H54 (cell line): ENCODE measurements at regions not wholly inside any gene's neighbourhood (a gene's known extent, or its start where the extent isn't known, plus 50 kb on each side); places are given as distances from the start of the nearest gene placed in this dataset.
A peak's percentile ranks its signal among the peaks of the same experiment; 100 is the strongest.

Experiments
- DNase-seq: peaks from one replicate; pipeline ENCODE4 v3.0.0; 2011; ENCODE audit warnings: low spot score, mixed read lengths; ENCODE audit not compliant: insufficient read length
- FAIRE-seq: peaks from 3 replicates; lab custom pipeline; 2011; peaks lifted over from hg19 to GRCh38; lab: Jason Lieb, UNC
- POLR2A ChIP-seq: IDR thresholded peaks from 2 replicates; pipeline ENCODE4 v1.6.1; 2011; ENCODE audit warnings: low read depth, mild to moderate bottlenecking, low read length

DNA sequence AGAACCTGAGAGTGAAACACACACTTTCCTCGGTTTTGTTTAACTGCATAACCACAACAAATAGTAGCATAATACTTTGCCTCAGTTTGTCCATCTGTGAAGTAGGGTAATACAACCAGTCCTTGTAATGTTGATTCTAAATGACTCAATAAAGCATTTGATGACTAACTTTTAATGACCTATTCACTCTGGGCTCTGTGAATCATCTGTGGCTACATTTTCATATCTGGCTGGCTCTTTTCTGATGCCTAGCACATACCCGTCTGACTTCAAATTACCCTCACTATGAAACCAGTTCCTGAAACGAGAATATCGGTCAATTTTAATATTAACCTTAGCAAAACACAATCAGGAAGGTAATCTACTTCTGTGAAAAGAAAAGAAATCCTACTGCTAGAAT is 151.0 kb downstream of the SH2D1A start:
- DNase-seq = no peak
- no peak for FAIRE-seq
- TF ChIP-seq POLR2A = no peak

DNA sequence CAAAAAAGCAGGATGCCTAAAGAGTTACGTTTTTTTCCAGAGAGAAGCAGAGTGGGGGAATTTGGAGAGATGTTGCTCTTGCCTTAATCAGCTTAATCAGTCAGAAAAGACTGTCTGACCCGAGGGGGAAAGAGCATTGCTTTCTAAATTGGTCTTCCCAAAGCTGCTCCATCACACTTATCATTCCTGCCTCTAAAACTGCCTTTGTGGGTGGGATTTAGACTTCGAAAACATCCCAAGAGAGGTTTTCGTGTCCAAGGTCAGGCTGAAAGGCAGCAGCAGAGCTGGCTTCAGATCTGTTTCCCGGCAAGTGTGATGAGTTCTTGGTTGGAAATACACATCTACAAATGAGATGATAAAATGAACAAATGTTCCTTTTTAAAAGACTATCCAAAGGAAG is 155.2 kb downstream of the SH2D1A start:
- FAIRE-seq (no peak), DNase-seq (no peak)
- TF ChIP-seq POLR2A = no peak

DNA sequence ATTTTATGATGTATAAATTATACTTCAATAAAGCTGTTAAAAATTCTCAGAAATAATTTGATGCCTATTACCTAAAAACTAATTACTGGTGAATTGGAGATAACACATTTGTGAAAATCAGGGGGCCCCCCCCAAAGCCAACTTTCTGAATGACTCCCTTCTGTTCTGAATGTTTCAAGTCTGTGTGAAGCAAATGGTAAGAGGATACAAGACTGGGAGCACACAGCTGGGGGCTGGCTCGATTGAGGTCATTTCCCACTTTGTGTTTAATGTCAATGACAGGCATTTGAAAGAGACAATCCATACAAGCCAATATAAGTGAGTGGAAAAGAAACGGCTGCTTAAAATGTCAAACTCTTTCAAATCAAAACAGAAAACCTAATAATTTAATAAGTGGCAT is 155.8 kb downstream of the SH2D1A start:
- no peak for DNase-seq
- no peak for FAIRE-seq
- no peak for TF ChIP-seq POLR2A

DNA sequence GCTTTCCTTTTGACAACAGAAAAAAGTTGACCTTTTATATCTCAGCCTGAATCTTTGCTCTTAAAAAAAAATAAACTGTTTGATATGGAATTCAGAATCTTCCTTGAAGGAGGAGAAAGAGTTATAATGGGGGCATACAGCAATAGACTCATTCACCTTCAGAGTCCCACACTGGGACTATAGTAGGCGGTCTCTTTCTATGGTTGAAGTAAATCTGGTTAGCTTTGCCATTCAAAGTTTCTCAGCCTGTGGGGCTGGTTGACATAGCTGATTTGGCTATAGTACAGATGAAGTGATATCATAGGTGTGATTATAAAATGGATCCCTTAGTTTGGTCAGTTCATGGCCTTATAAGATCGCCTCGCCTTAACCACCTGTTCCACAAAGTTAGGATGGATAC is 156.2 kb downstream of the SH2D1A start:
- DNase-seq (no peak), FAIRE-seq (no peak)
- TF ChIP-seq POLR2A = no peak

DNA sequence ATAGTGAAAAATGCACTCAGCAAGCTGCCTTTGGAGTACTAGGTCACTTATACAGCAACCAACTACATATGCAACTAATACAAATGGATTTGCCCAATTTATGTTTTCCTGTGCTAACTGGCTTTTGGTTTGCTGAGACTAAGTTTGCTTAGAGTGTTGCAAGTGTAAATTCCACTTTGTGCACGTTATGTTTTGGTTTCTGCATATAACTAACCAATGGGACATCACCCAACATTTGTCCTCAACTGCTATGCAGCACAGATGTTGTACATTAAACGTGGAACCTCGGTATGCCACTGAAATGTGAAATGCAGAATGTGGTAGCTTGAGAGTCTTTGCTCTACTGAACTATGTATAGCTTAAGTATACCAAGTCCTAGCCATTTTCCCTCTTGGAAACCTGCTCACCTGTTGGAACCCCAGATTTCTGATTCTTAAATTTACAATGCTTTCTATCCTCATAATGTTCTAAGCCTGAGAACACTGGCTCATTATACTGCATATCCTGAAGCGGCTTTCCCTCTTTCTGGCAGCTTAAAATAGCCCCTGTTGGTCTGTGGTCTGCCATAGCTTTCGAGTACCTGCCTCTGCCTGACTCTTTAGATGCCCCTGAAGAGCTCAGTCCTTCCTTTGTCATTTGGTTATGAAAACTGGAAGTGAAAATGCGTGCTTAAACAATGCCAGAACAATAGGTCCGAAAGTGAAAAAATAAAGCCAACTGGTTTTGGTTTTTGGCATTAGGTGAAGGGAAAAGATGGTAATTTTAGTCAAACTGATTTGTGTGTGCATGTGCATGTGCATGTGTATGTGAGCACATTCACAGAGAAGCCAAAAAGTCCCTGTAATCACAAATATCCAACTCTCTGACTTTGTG is 158.0 kb downstream of the SH2D1A start:
- FAIRE-seq = no peak
- TF ChIP-seq POLR2A = no peak
- DNase-seq = no peak

DNA sequence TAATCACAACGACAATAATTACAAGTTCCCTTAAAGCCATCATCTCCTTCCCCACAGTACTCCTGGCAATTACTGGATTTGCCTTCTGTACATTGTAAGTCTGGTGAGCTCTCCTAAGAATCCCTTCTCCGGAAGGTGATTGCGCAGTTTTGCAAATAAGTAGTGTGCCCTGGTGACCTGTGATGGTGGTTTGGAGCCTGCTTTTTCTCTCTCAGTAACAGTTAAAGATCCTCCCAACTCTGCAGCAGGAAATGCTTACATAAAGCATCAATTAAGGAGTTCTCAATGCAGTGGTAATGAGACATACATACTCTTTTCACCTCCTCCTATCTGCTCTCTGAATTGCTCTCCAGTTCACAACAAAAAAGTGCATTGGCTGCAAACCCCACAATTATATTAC is 159.7 kb downstream of the SH2D1A start:
- no peak for DNase-seq
- TF ChIP-seq POLR2A = no peak
- FAIRE-seq = no peak

DNA sequence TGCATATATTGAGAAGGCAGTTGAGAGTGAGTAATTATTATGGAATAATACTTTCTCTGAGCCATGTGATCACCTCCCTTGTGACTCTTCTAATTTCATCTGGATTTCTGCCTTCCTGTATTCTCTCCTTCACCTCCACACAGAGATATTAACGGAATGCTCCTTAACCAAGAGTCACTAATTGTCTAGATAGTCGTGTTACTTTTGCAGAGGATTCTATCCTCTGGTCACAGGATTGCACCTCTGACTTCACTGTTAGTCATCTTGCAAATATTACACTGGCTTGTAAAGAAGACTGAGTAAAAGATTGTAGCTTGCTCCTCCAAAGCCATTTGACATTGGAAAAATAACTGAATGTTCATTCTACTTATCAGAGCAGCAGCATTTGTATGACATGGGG is 160.9 kb downstream of the SH2D1A start:
- no peak for TF ChIP-seq POLR2A
- FAIRE-seq = no peak
- DNase-seq = no peak

DNA sequence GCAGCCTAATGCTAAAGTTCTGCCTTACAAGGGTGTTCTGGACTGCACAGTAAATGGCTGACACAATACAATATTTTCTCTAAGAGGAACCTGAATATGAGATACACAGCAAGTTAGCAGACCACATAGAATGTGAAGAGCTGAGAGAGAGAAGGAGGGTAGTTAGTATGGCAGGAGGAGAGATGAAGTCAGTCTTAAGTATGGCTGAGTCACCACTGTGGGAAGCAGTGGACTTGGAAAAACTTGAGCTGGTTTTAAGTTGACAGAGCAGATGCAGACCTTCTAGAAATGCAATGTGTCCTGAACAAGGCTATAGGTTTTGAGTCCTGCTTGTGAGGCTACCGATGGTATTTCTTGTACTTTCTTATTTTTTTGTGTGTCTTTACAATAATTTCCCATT is 172.5 kb downstream of the SH2D1A start:
- DNase-seq = no peak
- peak; percentile 36 for FAIRE-seq

DNA sequence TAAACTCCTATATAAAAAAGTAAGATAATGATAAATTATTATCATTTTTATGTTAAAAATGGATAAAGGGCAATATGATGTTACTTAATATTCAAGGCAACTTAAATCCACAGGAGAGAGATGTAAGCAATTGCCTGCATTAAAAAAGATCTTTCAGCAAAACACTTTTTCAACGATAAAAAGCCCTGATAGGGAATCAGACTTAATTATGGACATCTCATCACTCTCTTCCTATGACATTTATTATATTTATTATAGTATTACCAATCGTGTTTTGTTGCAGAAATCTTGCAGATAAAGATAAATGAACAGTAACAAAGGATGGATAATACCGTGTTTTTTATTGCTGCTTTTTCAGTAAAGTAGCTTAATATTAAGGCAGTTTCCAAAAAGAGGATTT is 178.5 kb downstream of the SH2D1A start:
- TF ChIP-seq POLR2A = no peak
- DNase-seq = no peak
- FAIRE-seq = no peak

More for the DNA sequence above, 172.5 kb downstream of the SH2D1A start:
- no peak for TF ChIP-seq POLR2A

DNA sequence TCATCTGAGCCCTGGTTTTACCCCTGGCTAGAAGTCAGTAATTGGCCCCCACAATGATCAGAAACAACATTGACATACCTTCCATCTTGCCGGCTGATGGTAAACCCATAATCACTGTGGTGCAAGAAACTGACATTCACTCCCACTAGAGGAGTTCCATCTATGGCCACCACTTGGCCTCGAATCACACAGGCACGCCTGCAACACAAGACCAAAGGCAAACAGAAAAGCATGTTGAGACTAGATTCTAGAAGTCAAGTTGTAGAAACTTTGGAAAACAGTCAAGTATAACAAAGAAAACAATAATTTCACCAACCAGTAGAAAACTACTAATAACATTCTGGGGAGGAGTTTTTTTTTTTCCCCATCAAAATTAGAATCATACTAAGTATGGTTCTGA is 183.4 kb downstream of the SH2D1A start:
- TF ChIP-seq POLR2A = no peak
- DNase-seq = no peak
- FAIRE-seq = no peak

DNA sequence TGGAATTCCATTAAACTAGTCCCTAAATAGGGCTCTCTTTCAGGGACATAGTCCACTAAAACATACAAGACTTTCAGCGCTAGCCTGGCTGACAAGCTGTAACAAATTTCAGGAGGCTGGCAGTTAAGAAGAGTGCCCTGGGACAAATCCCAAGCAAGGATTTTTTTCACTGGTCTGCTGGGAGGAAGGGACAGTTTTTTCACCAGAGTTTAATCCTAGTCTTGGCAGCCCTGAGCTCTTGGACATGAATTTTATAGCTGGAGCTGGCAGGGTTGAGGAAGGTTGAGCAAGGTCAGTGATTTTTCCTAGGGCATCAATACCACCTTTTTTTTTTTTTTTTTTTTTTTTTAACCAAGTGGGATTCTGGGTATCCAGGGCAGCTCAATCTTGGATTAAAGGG is 184.4 kb downstream of the SH2D1A start:
- FAIRE-seq (no peak), DNase-seq (no peak)
- no peak for TF ChIP-seq POLR2A

DNA sequence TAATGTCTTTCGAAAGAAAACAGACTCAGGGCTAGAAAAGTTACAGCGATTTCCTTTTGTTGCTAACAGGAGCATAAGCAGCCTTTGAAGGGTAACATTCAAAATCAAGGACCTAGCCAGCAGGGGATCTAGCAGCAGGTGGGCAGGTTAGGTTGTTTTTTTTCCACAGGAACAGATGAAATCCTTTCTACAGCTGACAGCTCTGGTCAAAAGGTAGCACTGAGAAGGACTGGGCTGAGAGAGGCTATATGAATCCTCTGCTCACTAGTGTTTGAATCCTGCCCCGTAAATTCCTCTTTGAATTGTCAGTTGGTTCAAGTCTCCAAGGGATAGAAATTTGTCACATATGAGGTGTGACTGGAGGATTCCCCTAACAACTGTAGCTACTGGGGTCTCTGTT is 188.2 kb downstream of the SH2D1A start:
- TF ChIP-seq POLR2A = no peak
- no peak for DNase-seq
- FAIRE-seq = no peak

DNA sequence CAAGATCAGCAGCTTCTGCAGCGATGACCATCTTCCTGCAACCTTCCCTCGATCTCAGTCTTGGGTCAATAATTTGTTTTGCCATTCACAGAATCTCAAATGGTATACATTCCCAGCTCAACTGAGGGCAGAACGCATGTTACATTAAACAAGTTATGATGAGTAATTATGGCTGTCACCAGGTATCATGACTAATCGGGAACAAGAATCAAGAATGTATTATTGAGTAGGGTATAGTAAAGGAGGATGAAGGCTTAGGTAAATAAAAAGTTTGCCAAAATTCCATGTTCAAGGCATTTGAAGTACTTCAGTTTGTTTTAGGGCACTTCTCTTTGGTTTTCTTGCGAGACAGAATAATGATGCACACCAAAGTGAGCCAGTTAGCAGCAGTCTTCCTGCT is 194.1 kb downstream of the SH2D1A start:
- TF ChIP-seq POLR2A = no peak
- DNase-seq = no peak
- FAIRE-seq = no peak

DNA sequence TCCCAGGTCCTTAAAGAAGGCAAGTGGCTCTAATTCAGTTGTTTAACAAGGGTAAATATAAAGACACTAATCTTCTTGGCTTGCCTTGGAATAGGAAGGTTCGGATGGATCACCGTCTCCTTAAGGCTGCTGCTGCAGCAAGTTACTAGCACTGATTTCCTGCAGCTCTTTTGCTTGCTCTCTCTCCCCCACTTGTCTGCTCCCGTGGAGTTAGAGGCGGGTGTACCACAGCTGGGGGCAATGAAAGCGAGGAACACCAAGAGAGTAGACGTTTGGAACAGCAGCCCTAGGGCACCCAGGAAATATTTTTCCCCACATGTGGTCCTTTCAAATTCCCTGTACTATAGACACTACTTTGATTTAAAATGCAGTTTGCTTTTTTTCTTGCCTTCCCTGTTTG is 202.2 kb downstream of the SH2D1A start:
- TF ChIP-seq POLR2A = no peak
- FAIRE-seq = no peak
- DNase-seq = no peak

DNA sequence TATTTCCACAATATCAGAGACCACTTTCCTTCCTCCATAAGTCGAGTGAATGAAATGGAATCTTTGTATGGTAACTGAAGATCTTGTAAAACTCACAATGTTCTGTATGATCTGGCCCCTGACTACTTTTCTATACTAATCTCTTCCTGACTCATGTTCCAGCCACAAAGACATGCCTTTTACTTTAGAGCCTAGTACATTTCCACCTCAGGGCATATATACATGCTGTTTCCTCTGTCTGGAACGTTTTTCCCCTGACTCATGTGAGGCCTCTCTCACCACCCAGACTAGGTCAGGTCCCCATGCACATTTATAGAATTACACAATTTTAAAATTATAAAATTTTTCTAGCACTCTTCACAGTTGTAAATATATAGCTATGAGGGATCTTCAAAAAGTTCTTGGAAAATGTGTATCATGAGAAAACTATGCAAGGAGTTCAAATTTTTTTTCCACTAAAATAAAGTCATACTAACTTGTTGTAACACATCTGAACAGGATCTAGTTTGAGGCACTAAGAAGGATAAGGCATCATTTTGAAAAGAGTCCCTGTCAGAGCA is 208.8 kb downstream of the SH2D1A start:
- no peak for TF ChIP-seq POLR2A
- no peak for FAIRE-seq
- peak; percentile 14 for DNase-seq
